Neural progenitor cell (in vitro differentiated cells): ENCODE measurements at regions not wholly inside any gene's neighbourhood (a gene's known extent, or its start where the extent isn't known, plus 50 kb on each side); places are given as distances from the start of the nearest gene placed in this dataset.
A peak's percentile ranks its signal among the peaks of the same experiment; 100 is the strongest.
"Not testable (repeated sequence)": the region's sequence is repeated elsewhere in the genome, so short reads cannot be mapped to it uniquely, and the experiment has no call there.

Experiments
- DNase-seq: peaks from one replicate; pipeline ENCODE4 v3.0.0-alpha.2; 2016; ENCODE audit warnings: low spot score
- H2AFZ ChIP-seq: fragments of 200-600 bp; sonication (generic); replicated peaks from 2 replicates; pipeline ENCODE4 v1.6.1; 2016; ENCODE audit warnings: antibody characterized with exemption
- H3F3A ChIP-seq: fragments of 200-600 bp; sonication (generic); 2 replicates; pipeline ENCODE4 v1.6.1; 2016; ENCODE audit warnings: antibody characterized with exemption, low read depth
- H3K27ac ChIP-seq: fragments of 200-600 bp; sonication (generic); 2 replicates; pipeline ENCODE4 v1.5.1; 2016; ENCODE audit warnings: mild to moderate bottlenecking
- H3K27me3 ChIP-seq: fragments of 200-600 bp; sonication (generic); 2 replicates; pipeline ENCODE4 v1.6.1; 2016; ENCODE audit warnings: mild to moderate bottlenecking, moderate library complexity
- H3K36me3 ChIP-seq: fragments of 200-600 bp; sonication (generic); 2 replicates; pipeline ENCODE4 v1.5.1; 2016
- H3K4me1 ChIP-seq: fragments of 200-600 bp; sonication (generic); 2 replicates; pipeline ENCODE4 v1.6.1; 2016; ENCODE audit warnings: mixed run types
- H3K4me2 ChIP-seq: fragments of 200-600 bp; sonication (generic); 2 replicates; pipeline ENCODE4 v1.6.1; 2016
- H3K4me3 ChIP-seq: fragments of 200-600 bp; sonication (generic); 2 replicates; pipeline ENCODE4 v1.5.1; 2016
- H3K79me2 ChIP-seq: fragments of 200-600 bp; sonication (generic); 2 replicates; pipeline ENCODE4 v1.6.1; 2016; ENCODE audit warnings: low read depth
- H3K9ac ChIP-seq: fragments of 200-600 bp; sonication (generic); 2 replicates; pipeline ENCODE4 v1.6.1; 2016
- H3K9me3 ChIP-seq: fragments of 200-600 bp; sonication (generic); 2 replicates; pipeline ENCODE4 v1.5.1; 2016; ENCODE audit warnings: low read depth
- H4K20me1 ChIP-seq: fragments of 200-600 bp; sonication (generic); 2 replicates; pipeline ENCODE4 v1.6.1; 2016; ENCODE audit warnings: low read depth
- H3K27ac Mint-ChIP-seq: 3 replicates; pipeline ENCODE4 v1.8.0; 2021; ENCODE audit warnings: mixed read lengths
- H3K27me3 Mint-ChIP-seq: 2 replicates; pipeline ENCODE4 v1.8.0; 2022; ENCODE audit warnings: low read depth, mild to moderate bottlenecking, inconsistent platforms, moderate library complexity, mixed read lengths; ENCODE audit not compliant: insufficient read depth
- H3K36me3 Mint-ChIP-seq: 3 replicates; pipeline ENCODE4 v1.8.0; 2021; ENCODE audit warnings: mixed read lengths
- H3K4me1 Mint-ChIP-seq: 3 replicates; pipeline ENCODE4 v1.8.0; 2021; ENCODE audit warnings: mixed read lengths
- H3K4me3 Mint-ChIP-seq: 3 replicates; pipeline ENCODE4 v1.8.0; 2021; ENCODE audit warnings: mild to moderate bottlenecking, moderate library complexity, mixed read lengths
- H3K9me3 Mint-ChIP-seq: 3 replicates; pipeline ENCODE4 v1.8.0; 2020; ENCODE audit warnings: mixed read lengths
- CTCF ChIP-seq: fragments of 200-600 bp; sonication (generic); IDR thresholded peaks from 2 replicates; pipeline ENCODE4 v1.5.1; 2017; ENCODE audit warnings: antibody characterized with exemption, mild to moderate bottlenecking
- EZH2 ChIP-seq: fragments of 200-600 bp; sonication (generic); IDR thresholded peaks from 2 replicates; pipeline ENCODE4 v1.6.1; 2017; ENCODE audit warnings: antibody characterized with exemption, mild to moderate bottlenecking, moderate library complexity
- EZH2phosphoT487 ChIP-seq: fragments of 200-600 bp; sonication (generic); IDR thresholded peaks from 2 replicates; pipeline ENCODE4 v1.6.1; 2017; ENCODE audit warnings: antibody characterized with exemption

- Histone ChIP-seq H3K4me3 (no peak overlapping the region), H4K20me1 (no peaks in the 10 kb centered on the region), H3K79me2 (no peaks in the 10 kb centered on the region), H3K27ac (no peak overlapping the region), H3K4me1 (no peaks in the 10 kb centered on the region), H3K9me3 (no peaks in the 10 kb centered on the region), H3K36me3 (no peaks in the 10 kb centered on the region), H2AFZ (peak overlapping the region; percentile 6), H3F3A (no peaks in the 10 kb centered on the region), H3K9ac (no peak overlapping the region), H3K4me2 (no peak overlapping the region), H3K27me3 (no peaks in the 10 kb centered on the region)
- H3K27ac Mint-ChIP-seq: no peak overlapping the region
- peaks cover 11% of the 10 kb centered on the region for H3K4me1 Mint-ChIP-seq
- no peak for DNase-seq
- H3K27me3 Mint-ChIP-seq: peaks cover 5% of the 10 kb centered on the region
- H3K4me3 Mint-ChIP-seq: no peak overlapping the region
- no peak for TF ChIP-seq EZH2phosphoT487
- no peak for TF ChIP-seq CTCF
- no peak for TF ChIP-seq EZH2
- H3K36me3 Mint-ChIP-seq: no peaks in the 10 kb centered on the region
- peaks cover 1% of the 10 kb centered on the region for H3K9me3 Mint-ChIP-seq
These were observed 81.9 kb upstream of the TEAD1 start for GRCh38 chr11:12592283-12592682.

GRCh38 chr11:12595089-12595847, 79.0 kb upstream of the TEAD1 start:
- H3K27ac Mint-ChIP-seq, H3K9me3 Mint-ChIP-seq, H3K27ac ChIP-seq, H3K9ac ChIP-seq, H3K4me2 ChIP-seq, H3K79me2 ChIP-seq, H3K27me3 Mint-ChIP-seq, H3K27me3 ChIP-seq, H3K36me3 Mint-ChIP-seq, H4K20me1 ChIP-seq, DNase-seq, H3F3A ChIP-seq, H3K36me3 ChIP-seq, H2AFZ ChIP-seq, H3K4me3 ChIP-seq, H3K4me1 ChIP-seq, H3K9me3 ChIP-seq: not testable (repeated sequence)
- Mint-ChIP-seq H3K4me1 (peaks cover 16% of the 10 kb centered on the region), H3K4me3 (peak overlapping the region; percentile 41)

GRCh38 chr11:12598330-12599256, 75.6 kb upstream of the TEAD1 start:
- H3K27me3 ChIP-seq: no peaks in the 10 kb centered on the region
- no peaks in the 10 kb centered on the region for H3F3A ChIP-seq
- no peaks in the 10 kb centered on the region for H3K36me3 ChIP-seq
- no peaks in the 10 kb centered on the region for H3K9me3 ChIP-seq
- H2AFZ ChIP-seq: no peak overlapping the region
- no peak overlapping the region for H3K9ac ChIP-seq
- no peak for TF ChIP-seq EZH2
- no peak for TF ChIP-seq EZH2phosphoT487
- TF ChIP-seq CTCF: no peak
- H3K27ac ChIP-seq: no peak overlapping the region
- no peak overlapping the region for H3K4me3 ChIP-seq
- no peaks in the 10 kb centered on the region for H3K79me2 ChIP-seq
- Mint-ChIP-seq H3K27ac (peak overlapping the region; percentile 77), H3K9me3 (peaks cover 1% of the 10 kb centered on the region), H3K36me3 (no peaks in the 10 kb centered on the region), H3K4me3 (no peak overlapping the region), H3K4me1 (peaks cover 23% of the 10 kb centered on the region), H3K27me3 (peaks cover 7% of the 10 kb centered on the region)
- H4K20me1 ChIP-seq: no peaks in the 10 kb centered on the region
- H3K4me2 ChIP-seq: no peak overlapping the region
- no peaks in the 10 kb centered on the region for H3K4me1 ChIP-seq
- no peak for DNase-seq
